GM18505 (cell line): ENCODE measurements at regions not wholly inside any gene's neighbourhood (a gene's known extent, or its start where the extent isn't known, plus 50 kb on each side); places are given as distances from the start of the nearest gene placed in this dataset.

Experiments used
- ATAC-seq: cut with Tn5 transposase; IDR thresholded peaks from one replicate; pipeline ENCODE4 v1.9.1; 2021; ENCODE audit not compliant: unreplicated experiment
- POLR2A ChIP-seq: IDR thresholded peaks from 4 replicates; pipeline ENCODE4 v1.6.1; 2011; ENCODE audit warnings: borderline replicate concordance; ENCODE audit not compliant: insufficient read depth, insufficient read length; ENCODE audit errors: extremely low read depth

- no peak for ATAC-seq
- no peak for TF ChIP-seq POLR2A
Measured at GRCh38 chr11:112735470-112735869, 225.8 kb upstream of the NCAM1 start.

GRCh38 chr11:112744041-112744440 lies 217.2 kb upstream of the NCAM1 start:
- no peak for TF ChIP-seq POLR2A
- ATAC-seq, result no peak

- no peak for TF ChIP-seq POLR2A
- no peak for ATAC-seq
Measured at GRCh38 chr11:112745973-112746372, 215.2 kb upstream of the NCAM1 start.

- no peak for ATAC-seq
Measured at GRCh38 chr11:112748252-112748651, 213.0 kb upstream of the NCAM1 start.

GRCh38 chr11:112748713-112749543 lies 212.3 kb upstream of the NCAM1 start:
- ATAC-seq, result no peak

More at GRCh38 chr11:112748252-112748651, 213.0 kb upstream of the NCAM1 start:
- TF ChIP-seq POLR2A, result no peak

GRCh38 chr11:112751329-112751728 lies 209.9 kb upstream of the NCAM1 start:
- TF ChIP-seq POLR2A, result no peak
- no peak for ATAC-seq

More at GRCh38 chr11:112748713-112749543, 212.3 kb upstream of the NCAM1 start:
- TF ChIP-seq POLR2A, result no peak

- ATAC-seq, result no peak
- no peak for TF ChIP-seq POLR2A
Measured at GRCh38 chr11:112751772-112752171, 209.4 kb upstream of the NCAM1 start.

GRCh38 chr11:112752563-112752962 lies 208.7 kb upstream of the NCAM1 start:
- ATAC-seq, result no peak
- TF ChIP-seq POLR2A, result no peak

GRCh38 chr11:112753706-112754105 lies 207.5 kb upstream of the NCAM1 start:
- TF ChIP-seq POLR2A, result no peak
- ATAC-seq, result no peak

- ATAC-seq, result no peak
- no peak for TF ChIP-seq POLR2A
Measured at GRCh38 chr11:112759418-112759817, 201.8 kb upstream of the NCAM1 start.

GRCh38 chr11:112760396-112761059 lies 200.7 kb upstream of the NCAM1 start:
- no peak for ATAC-seq
- no peak for TF ChIP-seq POLR2A

GRCh38 chr11:112761911-112762706 lies 199.1 kb upstream of the NCAM1 start:
- ATAC-seq, result no peak
- TF ChIP-seq POLR2A, result no peak

GRCh38 chr11:112762707-112763090 lies 198.5 kb upstream of the NCAM1 start:
- ATAC-seq, result no peak
- no peak for TF ChIP-seq POLR2A
